ENCODE measurements at regions not wholly inside any gene's neighbourhood (a gene's known extent, or its start where the extent isn't known, plus 50 kb on each side); places are given as distances from the start of the nearest gene placed in this dataset.

- DNase-seq (ENCODE audit: low spot score): no peak
- no peak for FAIRE-seq
Measured at GRCh38 chr1:239725933-239726332, 339.6 kb downstream of the CHRM3 start.

- FAIRE-seq: no peak
Measured at GRCh38 chr1:239730378-239730777, 344.0 kb downstream of the CHRM3 start.

GRCh38 chr1:239731082-239731748 is 344.8 kb downstream of the CHRM3 start:
- FAIRE-seq: no peak
- DNase-seq (ENCODE audit: low spot score): no peak

More at GRCh38 chr1:239730378-239730777, 344.0 kb downstream of the CHRM3 start:
- no peak for DNase-seq (ENCODE audit: low spot score)

GRCh38 chr1:239732770-239733169 is 346.4 kb downstream of the CHRM3 start:
- DNase-seq (ENCODE audit: low spot score): no peak
- no peak for FAIRE-seq

GRCh38 chr1:239733995-239734394 is 347.6 kb downstream of the CHRM3 start:
- FAIRE-seq: no peak
- no peak for DNase-seq (ENCODE audit: low spot score)

- no peak for DNase-seq (ENCODE audit: low spot score)
- no peak for FAIRE-seq
Measured at GRCh38 chr1:239735111-239735510, 348.7 kb downstream of the CHRM3 start.

GRCh38 chr1:239736479-239736878 is 350.1 kb downstream of the CHRM3 start:
- no peak for DNase-seq (ENCODE audit: low spot score)
- FAIRE-seq: no peak

- FAIRE-seq: no peak
- DNase-seq (ENCODE audit: low spot score): no peak
Measured at GRCh38 chr1:239739375-239739774, 352.3 kb upstream of the FMN2 start.

GRCh38 chr1:239739919-239740318 is 351.8 kb upstream of the FMN2 start:
- no peak for FAIRE-seq
- DNase-seq (ENCODE audit: low spot score): no peak

GRCh38 chr1:239742416-239743109 is 349.1 kb upstream of the FMN2 start:
- DNase-seq (ENCODE audit: low spot score): no peak
- no peak for FAIRE-seq

- DNase-seq (ENCODE audit: low spot score) (no peak), FAIRE-seq (no peak)
Measured at GRCh38 chr1:239744851-239745250, 346.8 kb upstream of the FMN2 start.

- FAIRE-seq (no peak), DNase-seq (ENCODE audit: low spot score) (no peak)
Measured at GRCh38 chr1:239755107-239755912, 336.4 kb upstream of the FMN2 start.

GRCh38 chr1:239757716-239758115 is 334.0 kb upstream of the FMN2 start:
- no peak for DNase-seq (ENCODE audit: low spot score)
- FAIRE-seq: no peak

- DNase-seq (ENCODE audit: low spot score): no peak
- no peak for FAIRE-seq
Measured at GRCh38 chr1:239758756-239759155, 332.9 kb upstream of the FMN2 start.

- FAIRE-seq (no peak), DNase-seq (ENCODE audit: low spot score) (no peak)
Measured at GRCh38 chr1:239761509-239761908, 330.2 kb upstream of the FMN2 start.

- no peak for FAIRE-seq
- DNase-seq (ENCODE audit: low spot score): no peak
Measured at GRCh38 chr1:239763850-239764249, 327.8 kb upstream of the FMN2 start.

- DNase-seq (ENCODE audit: low spot score): no peak
- FAIRE-seq: no peak
Measured at GRCh38 chr1:239764546-239764945, 327.1 kb upstream of the FMN2 start.

- FAIRE-seq (no peak), DNase-seq (ENCODE audit: low spot score) (no peak)
Measured at GRCh38 chr1:239765163-239765562, 326.5 kb upstream of the FMN2 start.

- no peak for FAIRE-seq
- DNase-seq (ENCODE audit: low spot score): no peak
Measured at GRCh38 chr1:239771550-239771949, 320.1 kb upstream of the FMN2 start.

GRCh38 chr1:239772446-239772845 is 319.2 kb upstream of the FMN2 start:
- FAIRE-seq (no peak), DNase-seq (ENCODE audit: low spot score) (no peak)

GRCh38 chr1:239775466-239775865 is 316.2 kb upstream of the FMN2 start:
- FAIRE-seq (no peak), DNase-seq (ENCODE audit: low spot score) (no peak)

- FAIRE-seq (no peak), DNase-seq (ENCODE audit: low spot score) (no peak)
Measured at GRCh38 chr1:239778208-239778813, 313.4 kb upstream of the FMN2 start.

Data from RCC 7860 (cell line).